ENCODE measurements at regions not wholly inside any gene's neighbourhood (a gene's known extent, or its start where the extent isn't known, plus 50 kb on each side); places are given as distances from the start of the nearest gene placed in this dataset.

DNA sequence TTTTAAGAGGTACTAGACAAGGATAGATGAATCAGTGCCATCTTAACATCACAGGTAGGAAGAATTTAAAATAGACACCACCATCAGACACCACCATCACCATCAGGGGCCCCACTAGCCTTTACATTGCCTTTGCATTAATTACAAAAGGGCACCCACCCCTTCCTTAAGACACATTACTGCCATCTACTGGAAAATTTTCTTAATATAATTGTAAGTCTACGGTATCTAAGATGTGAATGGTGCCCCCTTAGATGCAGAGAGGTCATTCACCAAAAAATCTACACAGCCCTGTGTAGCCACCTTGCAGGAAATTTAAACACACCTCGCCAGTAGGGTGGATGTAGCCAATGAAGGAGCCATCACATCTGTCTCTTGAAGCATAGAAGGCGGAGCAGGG, 184.1 kb downstream of the MID1IP1 start:
- Histone ChIP-seq H3K27ac (no peak overlapping the region), H3K4me3 (no peak overlapping the region)
- no peak for DNase-seq (ENCODE audit: low spot score)
- TF ChIP-seq, protein P1, sequence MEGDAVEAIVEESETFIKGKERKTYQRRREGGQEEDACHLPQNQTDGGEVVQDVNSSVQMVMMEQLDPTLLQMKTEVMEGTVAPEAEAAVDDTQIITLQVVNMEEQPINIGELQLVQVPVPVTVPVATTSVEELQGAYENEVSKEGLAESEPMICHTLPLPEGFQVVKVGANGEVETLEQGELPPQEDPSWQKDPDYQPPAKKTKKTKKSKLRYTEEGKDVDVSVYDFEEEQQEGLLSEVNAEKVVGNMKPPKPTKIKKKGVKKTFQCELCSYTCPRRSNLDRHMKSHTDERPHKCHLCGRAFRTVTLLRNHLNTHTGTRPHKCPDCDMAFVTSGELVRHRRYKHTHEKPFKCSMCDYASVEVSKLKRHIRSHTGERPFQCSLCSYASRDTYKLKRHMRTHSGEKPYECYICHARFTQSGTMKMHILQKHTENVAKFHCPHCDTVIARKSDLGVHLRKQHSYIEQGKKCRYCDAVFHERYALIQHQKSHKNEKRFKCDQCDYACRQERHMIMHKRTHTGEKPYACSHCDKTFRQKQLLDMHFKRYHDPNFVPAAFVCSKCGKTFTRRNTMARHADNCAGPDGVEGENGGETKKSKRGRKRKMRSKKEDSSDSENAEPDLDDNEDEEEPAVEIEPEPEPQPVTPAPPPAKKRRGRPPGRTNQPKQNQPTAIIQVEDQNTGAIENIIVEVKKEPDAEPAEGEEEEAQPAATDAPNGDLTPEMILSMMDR (IDR thresholded peaks at IDR 0.05), result no peak

DNA sequence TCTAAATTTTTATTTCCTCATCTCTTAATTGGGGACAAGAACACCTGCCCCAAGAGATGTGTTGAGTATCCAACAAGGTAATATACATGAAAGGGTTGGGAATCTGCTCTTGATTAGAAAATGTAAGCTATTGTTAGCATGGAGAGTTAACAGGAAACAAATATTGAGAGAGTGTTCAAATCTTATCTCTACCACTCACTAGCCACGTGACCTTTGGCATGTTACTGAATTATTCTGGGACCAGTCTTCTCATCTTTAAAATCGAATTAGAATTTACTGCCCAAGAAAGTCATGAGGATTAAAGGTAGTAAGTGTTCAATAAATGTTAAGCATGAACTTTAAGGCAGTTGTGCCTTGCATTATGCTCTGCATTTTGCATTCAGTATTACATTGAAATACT, 184.7 kb downstream of the MID1IP1 start:
- Histone ChIP-seq H3K27ac (no peak overlapping the region), H3K4me3 (no peak overlapping the region)
- TF ChIP-seq, protein P1 (IDR thresholded peaks at IDR 0.05), result no peak
- DNase-seq (ENCODE audit: low spot score), result no peak

DNA sequence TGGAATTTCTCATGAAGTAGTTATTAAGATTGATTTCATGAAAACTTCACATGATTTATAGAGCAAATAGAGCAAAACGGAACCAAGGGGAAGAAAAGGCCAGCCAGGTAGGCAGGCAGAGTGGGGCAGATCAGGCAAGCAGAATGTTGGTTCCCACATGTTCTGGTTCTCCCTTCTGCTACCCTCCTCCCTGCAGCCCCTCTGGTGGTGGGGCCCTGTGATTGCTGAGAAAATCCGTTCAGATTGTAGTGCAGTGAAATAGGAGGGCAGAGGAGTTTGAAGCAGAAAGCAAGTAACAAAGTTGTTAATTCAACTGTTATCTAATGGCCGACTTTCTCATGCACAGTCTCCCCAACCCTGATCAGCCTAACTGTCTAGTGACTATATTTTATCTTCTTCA, 185.3 kb downstream of the MID1IP1 start:
- Histone ChIP-seq H3K4me3 (no peak overlapping the region), H3K27ac (no peak overlapping the region)
- TF ChIP-seq, protein P1 (IDR thresholded peaks at IDR 0.05), result no peak
- no peak for DNase-seq (ENCODE audit: low spot score)

DNA sequence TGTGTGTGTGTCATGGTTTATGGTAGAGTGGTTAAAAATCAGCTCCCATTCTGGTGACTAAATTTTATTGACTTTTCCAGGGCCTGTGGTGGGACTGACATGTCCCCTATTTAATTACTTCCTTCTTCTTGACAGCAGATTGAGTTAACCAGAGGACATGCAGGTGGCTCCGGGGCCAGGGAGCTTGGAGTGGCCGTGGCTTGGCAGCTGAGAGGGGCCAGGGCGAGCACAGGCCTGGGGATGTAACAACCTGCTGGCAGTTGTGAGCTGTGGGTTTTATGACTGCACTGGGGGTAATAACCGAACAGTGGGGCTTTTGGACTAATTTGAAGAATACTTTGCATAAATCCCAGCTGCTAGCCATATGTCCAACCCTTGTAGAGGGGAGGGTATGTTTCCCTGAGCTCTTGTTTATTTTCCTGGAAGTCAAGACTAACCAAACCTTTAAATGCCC, 186.0 kb downstream of the MID1IP1 start:
- DNase-seq (ENCODE audit: low spot score), result no peak

DNA sequence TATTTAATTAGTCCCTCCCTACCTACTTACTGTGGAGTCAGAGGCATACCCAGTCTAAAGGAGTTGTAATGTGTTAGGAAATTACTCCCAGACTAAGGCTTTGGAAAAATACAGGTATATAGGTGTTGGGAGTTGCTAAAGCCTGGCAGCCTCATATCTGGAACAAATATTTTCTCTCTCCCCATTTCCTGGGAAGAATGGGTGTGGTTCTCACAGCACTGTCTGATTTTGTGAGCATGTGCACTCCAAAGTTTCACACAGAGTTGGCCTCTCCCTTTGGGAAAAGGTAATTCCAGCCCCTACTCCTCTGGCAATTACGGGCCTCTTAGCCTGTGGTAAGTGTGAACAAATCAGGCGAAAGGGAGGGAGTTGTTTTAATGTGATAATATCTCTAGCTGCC, 187.0 kb downstream of the MID1IP1 start:
- no peak overlapping the region for H3K27ac ChIP-seq
- no peak overlapping the region for H3K4me3 ChIP-seq
- DNase-seq (ENCODE audit: low spot score), result no peak
- TF ChIP-seq, protein P1 (IDR thresholded peaks at IDR 0.05), result no peak

More for the DNA sequence above, 186.0 kb downstream of the MID1IP1 start:
- TF ChIP-seq, protein P1 (IDR thresholded peaks at IDR 0.05), result no peak
- Histone ChIP-seq H3K27ac (no peak overlapping the region), H3K4me3 (no peak overlapping the region)

DNA sequence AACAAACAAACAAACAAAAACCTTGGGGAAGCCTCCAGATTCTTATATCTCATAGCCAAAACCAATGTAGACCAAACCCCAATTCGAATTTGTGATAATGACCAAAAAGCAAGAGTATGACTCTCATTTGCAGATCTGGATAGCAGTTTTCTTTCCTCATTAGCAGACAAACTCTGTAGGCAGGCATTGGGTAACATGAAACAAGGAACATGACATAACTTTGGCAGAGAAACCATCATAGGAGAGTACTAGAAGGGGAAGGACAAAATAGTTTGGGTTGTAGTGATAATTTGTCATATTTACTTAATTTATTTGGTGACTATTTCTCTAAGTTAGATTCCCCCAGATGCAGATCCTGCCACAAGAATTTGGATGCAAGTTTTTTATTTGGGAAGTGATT, 187.8 kb downstream of the MID1IP1 start:
- Histone ChIP-seq H3K4me3 (no peak overlapping the region), H3K27ac (no peak overlapping the region)
- TF ChIP-seq, protein P1 (IDR thresholded peaks at IDR 0.05), result no peak
- no peak for DNase-seq (ENCODE audit: low spot score)

DNA sequence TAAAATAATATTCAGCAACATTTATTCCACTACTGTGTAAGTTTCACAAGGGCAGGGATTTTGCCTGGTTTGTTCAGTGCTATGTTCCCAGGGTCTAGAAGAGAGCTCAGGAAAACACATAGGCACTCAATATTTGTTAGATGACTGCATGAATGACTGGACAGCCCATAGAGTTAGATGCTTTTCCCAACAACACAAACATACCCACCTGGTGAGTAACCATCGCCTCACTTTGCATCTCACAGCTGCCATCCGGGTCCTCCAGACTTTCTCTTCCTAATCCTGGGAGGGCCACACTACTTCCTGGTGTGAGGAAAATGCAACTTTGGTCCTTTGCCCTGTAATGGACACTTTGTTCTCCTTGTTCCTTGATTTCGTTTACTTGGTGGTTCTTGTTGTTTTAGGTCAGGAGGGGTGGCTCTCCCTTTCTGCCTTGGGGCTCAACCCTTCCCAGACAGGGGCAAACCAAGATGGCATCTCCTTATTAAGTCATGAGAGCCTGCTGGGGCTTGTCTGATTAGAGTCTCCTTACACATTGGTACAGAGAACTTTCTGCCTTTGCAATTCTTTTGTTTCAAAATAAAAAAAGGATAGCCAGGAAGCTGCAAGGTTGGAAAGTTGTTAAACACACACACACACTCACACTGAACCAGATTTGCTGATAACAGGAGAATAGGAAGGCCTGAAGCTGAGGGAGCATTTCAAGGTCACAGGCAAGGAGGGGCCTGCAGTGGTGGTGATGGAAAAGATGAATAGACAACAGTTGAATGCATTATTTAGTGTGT, 190.6 kb downstream of the MID1IP1 start:
- Histone ChIP-seq H3K27ac (no peak overlapping the region), H3K4me3 (no peak overlapping the region)
- DNase-seq (ENCODE audit: low spot score), result no peak
- TF ChIP-seq, protein P1 (IDR thresholded peaks at IDR 0.05), result no peak

Measured in coronary artery (tissue), 2 donors.